Hepatocyte (in vitro differentiated cells): ENCODE measurements at regions not wholly inside any gene's neighbourhood (a gene's known extent, or its start where the extent isn't known, plus 50 kb on each side); places are given as distances from the start of the nearest gene placed in this dataset.

Source experiments
- CTCF ChIP-seq: fragments of 200-600 bp; sonication (generic); IDR thresholded peaks from 2 replicates; pipeline ENCODE4 v1.5.1; 2016; ENCODE audit warnings: antibody characterized with exemption, mild to moderate bottlenecking; ENCODE audit not compliant: poor library complexity
- EZH2phosphoT487 ChIP-seq: fragments of 200-600 bp; sonication (generic); IDR thresholded peaks from one replicate; pipeline ENCODE4 v1.6.1; 2018; ENCODE audit warnings: antibody characterized with exemption, mild to moderate bottlenecking, low read depth, moderate library complexity; ENCODE audit not compliant: unreplicated experiment, severe bottlenecking

- TF ChIP-seq CTCF, result no peak
- TF ChIP-seq EZH2phosphoT487, result no peak
These were observed 74.4 kb upstream of the CHD6 start for GRCh38 chr20:41692479-41693135.
